ENCODE measurements at regions not wholly inside any gene's neighbourhood (a gene's known extent, or its start where the extent isn't known, plus 50 kb on each side); places are given as distances from the start of the nearest gene placed in this dataset.

GRCh38 chr13:90395348-90395747 lies 952.1 kb upstream of the MIR17HG start:
- Histone ChIP-seq H3K4me1 (no peaks in the 10 kb centered on the region), H3K36me3 (no peaks in the 10 kb centered on the region), H3K27ac (no peak overlapping the region), H3K27me3 (no peaks in the 10 kb centered on the region), H3K4me3 (no peak overlapping the region), H3K9me3 (no peaks in the 10 kb centered on the region)
- TF ChIP-seq POLR2AphosphoS5 (IDR thresholded peaks at IDR 0.05; ENCODE audit: insufficient read depth in 1 of 2, low read depth in 1 of 2) (no peak), POLR2A (IDR thresholded peaks at IDR 0.05) (no peak)
- TF ChIP-seq, protein P1, sequence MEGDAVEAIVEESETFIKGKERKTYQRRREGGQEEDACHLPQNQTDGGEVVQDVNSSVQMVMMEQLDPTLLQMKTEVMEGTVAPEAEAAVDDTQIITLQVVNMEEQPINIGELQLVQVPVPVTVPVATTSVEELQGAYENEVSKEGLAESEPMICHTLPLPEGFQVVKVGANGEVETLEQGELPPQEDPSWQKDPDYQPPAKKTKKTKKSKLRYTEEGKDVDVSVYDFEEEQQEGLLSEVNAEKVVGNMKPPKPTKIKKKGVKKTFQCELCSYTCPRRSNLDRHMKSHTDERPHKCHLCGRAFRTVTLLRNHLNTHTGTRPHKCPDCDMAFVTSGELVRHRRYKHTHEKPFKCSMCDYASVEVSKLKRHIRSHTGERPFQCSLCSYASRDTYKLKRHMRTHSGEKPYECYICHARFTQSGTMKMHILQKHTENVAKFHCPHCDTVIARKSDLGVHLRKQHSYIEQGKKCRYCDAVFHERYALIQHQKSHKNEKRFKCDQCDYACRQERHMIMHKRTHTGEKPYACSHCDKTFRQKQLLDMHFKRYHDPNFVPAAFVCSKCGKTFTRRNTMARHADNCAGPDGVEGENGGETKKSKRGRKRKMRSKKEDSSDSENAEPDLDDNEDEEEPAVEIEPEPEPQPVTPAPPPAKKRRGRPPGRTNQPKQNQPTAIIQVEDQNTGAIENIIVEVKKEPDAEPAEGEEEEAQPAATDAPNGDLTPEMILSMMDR (IDR thresholded peaks at IDR 0.05), result no peak
- intact Hi-C loops (cut with DNase I), result no loop called here
- DNase-seq (ENCODE audit: extremely low spot score in 2 of 2), result no peak

DNA sequence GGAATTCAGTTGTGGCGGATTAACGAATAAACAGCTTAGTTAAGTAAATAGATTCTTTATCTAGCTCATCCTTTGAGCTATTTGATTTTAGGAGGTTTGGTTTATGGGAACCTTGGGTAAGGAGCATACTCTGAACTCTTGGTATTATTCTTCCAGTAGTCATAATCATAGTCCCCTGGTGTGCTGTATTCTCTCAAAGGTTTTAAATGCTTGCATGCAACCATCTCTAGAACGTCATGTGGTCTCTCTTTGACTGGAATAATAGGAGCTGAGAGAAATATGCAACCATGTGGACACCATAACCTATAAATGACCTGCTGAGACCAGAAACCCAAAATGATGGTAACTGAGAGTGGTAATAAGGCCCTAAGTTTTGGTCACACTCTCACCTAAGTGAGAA lies 951.6 kb upstream of the MIR17HG start:
- DNase-seq (ENCODE audit: extremely low spot score in 2 of 2), result no peak
- no peaks in the 10 kb centered on the region for H3K27me3 ChIP-seq
- H3K36me3 ChIP-seq, result no peaks in the 10 kb centered on the region
- no peak overlapping the region for H3K27ac ChIP-seq
- H3K4me3 ChIP-seq, result no peak overlapping the region
- H3K4me1 ChIP-seq, result no peaks in the 10 kb centered on the region
- intact Hi-C loops (cut with DNase I), result no loop called here
- no peaks in the 10 kb centered on the region for H3K9me3 ChIP-seq
- TF ChIP-seq POLR2A (IDR thresholded peaks at IDR 0.05) (no peak), POLR2AphosphoS5 (IDR thresholded peaks at IDR 0.05; ENCODE audit: insufficient read depth in 1 of 2, low read depth in 1 of 2) (no peak)
- TF ChIP-seq, protein P1 (IDR thresholded peaks at IDR 0.05), result no peak

DNA sequence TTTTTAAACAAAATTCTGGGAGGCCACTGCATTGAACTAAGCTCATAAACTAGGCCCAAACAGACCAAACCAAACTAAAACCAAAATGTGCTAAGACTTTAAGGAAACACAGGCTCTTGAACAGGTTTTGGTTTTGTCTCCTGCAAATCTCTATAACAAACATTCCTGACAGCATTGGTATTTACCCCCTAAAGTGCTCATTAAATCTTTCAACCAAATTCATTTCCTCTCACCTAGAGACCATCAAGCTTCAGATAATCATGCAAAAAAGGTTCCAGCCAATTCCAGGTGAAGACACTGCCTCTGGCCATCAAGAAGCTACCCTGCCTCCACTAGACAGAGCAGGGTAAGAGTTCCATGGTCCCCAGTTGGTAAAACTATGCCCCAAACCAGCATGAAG lies 951.2 kb upstream of the MIR17HG start:
- H3K36me3 ChIP-seq, result no peaks in the 10 kb centered on the region
- no peak for DNase-seq (ENCODE audit: extremely low spot score in 2 of 2)
- no peaks in the 10 kb centered on the region for H3K4me1 ChIP-seq
- no peak overlapping the region for H3K27ac ChIP-seq
- no peaks in the 10 kb centered on the region for H3K9me3 ChIP-seq
- no peaks in the 10 kb centered on the region for H3K27me3 ChIP-seq
- TF ChIP-seq POLR2AphosphoS5 (IDR thresholded peaks at IDR 0.05; ENCODE audit: insufficient read depth in 1 of 2, low read depth in 1 of 2), result no peak
- TF ChIP-seq, protein P1 (IDR thresholded peaks at IDR 0.05), result no peak
- no peak for TF ChIP-seq POLR2A (IDR thresholded peaks at IDR 0.05)
- H3K4me3 ChIP-seq, result no peak overlapping the region
- intact Hi-C loops (cut with DNase I), result no loop called here

DNA sequence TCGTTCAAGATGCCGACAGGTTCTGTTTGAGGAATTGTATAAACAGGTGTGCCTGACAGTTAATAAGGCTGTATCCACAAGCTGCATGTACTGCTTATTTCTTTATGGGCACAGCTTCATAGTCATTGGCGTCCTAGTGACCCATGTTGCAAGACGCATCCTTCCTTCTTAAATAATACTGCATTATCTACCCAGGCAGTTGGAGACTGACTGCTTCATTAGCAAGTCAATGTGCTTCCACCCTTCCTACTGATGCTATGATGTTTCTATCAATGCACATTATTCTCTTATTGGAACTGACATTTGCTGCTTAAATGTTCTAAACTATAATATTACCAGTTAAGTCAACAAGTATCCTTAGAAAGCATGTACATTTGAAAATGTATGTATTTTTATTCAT lies 950.0 kb upstream of the MIR17HG start:
- Histone ChIP-seq H3K9me3 (no peaks in the 10 kb centered on the region), H3K4me3 (no peak overlapping the region), H3K36me3 (no peaks in the 10 kb centered on the region), H3K4me1 (no peaks in the 10 kb centered on the region), H3K27ac (no peak overlapping the region), H3K27me3 (no peaks in the 10 kb centered on the region)
- DNase-seq (ENCODE audit: extremely low spot score in 2 of 2), result no peak
- no peak for TF ChIP-seq POLR2AphosphoS5 (IDR thresholded peaks at IDR 0.05; ENCODE audit: insufficient read depth in 1 of 2, low read depth in 1 of 2)
- TF ChIP-seq POLR2A (IDR thresholded peaks at IDR 0.05), result no peak
- TF ChIP-seq, protein P1 (IDR thresholded peaks at IDR 0.05), result no peak
- intact Hi-C loops (cut with DNase I), result no loop called here

DNA sequence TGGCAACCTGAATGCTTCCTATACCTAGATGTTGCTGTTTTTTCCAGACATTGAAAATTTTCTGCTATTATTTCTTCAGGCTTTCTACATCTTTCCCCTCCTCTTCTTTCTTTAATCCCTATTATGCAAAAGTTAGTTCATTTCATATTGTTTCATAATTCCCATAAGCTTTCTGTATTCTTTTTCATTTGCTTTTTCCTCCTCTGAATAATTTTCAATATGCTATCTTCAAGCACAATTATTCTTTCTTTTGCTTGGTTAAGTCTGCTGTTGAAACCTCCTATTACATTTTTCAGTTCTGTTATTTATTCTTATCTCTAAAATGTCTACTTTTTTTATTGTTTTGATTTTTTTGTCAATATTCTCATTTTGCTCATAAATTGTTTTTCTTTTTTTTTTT lies 947.1 kb upstream of the MIR17HG start:
- Histone ChIP-seq H3K27me3 (no peaks in the 10 kb centered on the region), H3K27ac (no peak overlapping the region), H3K9me3 (no peaks in the 10 kb centered on the region), H3K36me3 (no peaks in the 10 kb centered on the region), H3K4me1 (no peaks in the 10 kb centered on the region), H3K4me3 (no peak overlapping the region)
- TF ChIP-seq POLR2A (IDR thresholded peaks at IDR 0.05) (no peak), POLR2AphosphoS5 (IDR thresholded peaks at IDR 0.05; ENCODE audit: insufficient read depth in 1 of 2, low read depth in 1 of 2) (no peak)
- TF ChIP-seq, protein P1 (IDR thresholded peaks at IDR 0.05), result no peak
- DNase-seq (ENCODE audit: extremely low spot score in 2 of 2), result no peak
- intact Hi-C loops (cut with DNase I), result no loop called here

All from vagina (tissue), 2 donors.